ENCODE measurements at regions not wholly inside any gene's neighbourhood (a gene's known extent, or its start where the extent isn't known, plus 50 kb on each side); places are given as distances from the start of the nearest gene placed in this dataset.

GRCh38 chr3:36011791-36012190 is 368.5 kb upstream of the STAC start:
- no peak for ATAC-seq
- TF ChIP-seq CREB5 (CRISPR knock-in tag; IDR thresholded peaks at IDR 0.05; ENCODE audit: low read depth) (no peak), CSRNP3 (CRISPR knock-in tag; IDR thresholded peaks at IDR 0.05) (no peak), ESRRG (CRISPR knock-in tag; IDR thresholded peaks at IDR 0.05) (no peak), ZC3H10 (CRISPR knock-in tag; IDR thresholded peaks at IDR 0.05) (no peak), GLIS3 (CRISPR knock-in tag; IDR thresholded peaks at IDR 0.05) (no peak), PATZ1 (CRISPR knock-in tag; IDR thresholded peaks at IDR 0.05; ENCODE audit: borderline replicate concordance) (no peak), SNAI2 (CRISPR knock-in tag; IDR thresholded peaks at IDR 0.05) (no peak), TOX (CRISPR knock-in tag; IDR thresholded peaks at IDR 0.05; ENCODE audit: borderline replicate concordance) (no peak), OSR1 (CRISPR knock-in tag; IDR thresholded peaks at IDR 0.05) (no peak), ZNF565 (CRISPR knock-in tag; conservative IDR thresholded peaks at IDR 0.05; ENCODE audit: low read depth) (no peak), ZNF70 (CRISPR knock-in tag; IDR thresholded peaks at IDR 0.05) (no peak), RARB (CRISPR knock-in tag; IDR thresholded peaks at IDR 0.05) (no peak), TCF4 (CRISPR knock-in tag; IDR thresholded peaks at IDR 0.05; ENCODE audit: borderline replicate concordance) (no peak)

- ATAC-seq, result no peak
- TF ChIP-seq ISL1 (CRISPR knock-in tag; IDR thresholded peaks at IDR 0.05) (no peak), ESRRG (CRISPR knock-in tag; IDR thresholded peaks at IDR 0.05) (no peak), PPARA (CRISPR knock-in tag; IDR thresholded peaks at IDR 0.05; ENCODE audit: borderline replicate concordance) (no peak), ZC3H10 (CRISPR knock-in tag; IDR thresholded peaks at IDR 0.05) (no peak), PATZ1 (CRISPR knock-in tag; IDR thresholded peaks at IDR 0.05; ENCODE audit: borderline replicate concordance) (no peak), TSHZ2 (CRISPR knock-in tag; IDR thresholded peaks at IDR 0.05) (no peak), CREB5 (CRISPR knock-in tag; IDR thresholded peaks at IDR 0.05; ENCODE audit: low read depth) (no peak), SNAI2 (CRISPR knock-in tag; IDR thresholded peaks at IDR 0.05) (no peak), RARB (CRISPR knock-in tag; IDR thresholded peaks at IDR 0.05) (no peak), ZFP30 (CRISPR knock-in tag; IDR thresholded peaks at IDR 0.05) (no peak), ARNTL (CRISPR knock-in tag; IDR thresholded peaks at IDR 0.05; ENCODE audit: borderline replicate concordance, low read depth) (no peak), TCF4 (CRISPR knock-in tag; IDR thresholded peaks at IDR 0.05; ENCODE audit: borderline replicate concordance) (no peak), CSDC2 (CRISPR knock-in tag; IDR thresholded peaks at IDR 0.05) (no peak), ZNF8 (CRISPR knock-in tag; IDR thresholded peaks at IDR 0.05) (no peak), GLIS3 (CRISPR knock-in tag; IDR thresholded peaks at IDR 0.05) (no peak)
Measured at GRCh38 chr3:36013425-36013824, 366.9 kb upstream of the STAC start.
